ENCODE measurements at regions not wholly inside any gene's neighbourhood (a gene's known extent, or its start where the extent isn't known, plus 50 kb on each side); places are given as distances from the start of the nearest gene placed in this dataset.

- no peak for TF ChIP-seq CTCF (IDR thresholded peaks at IDR 0.05 in 2 of 3, conservative IDR thresholded peaks at IDR 0.05 in 1 of 3; ENCODE audit: borderline replicate concordance in 1 of 3, insufficient read depth in 1 of 3, low read depth in 2 of 3, low read length in 2 of 3)
- no peak for TF ChIP-seq POLR2A (IDR thresholded peaks at IDR 0.05; ENCODE audit: borderline replicate concordance, extremely low read depth, insufficient read depth, insufficient read length)
- no peak for TF ChIP-seq ZNF274 (IDR thresholded peaks at IDR 0.05; ENCODE audit: low read depth, low read length)
- TF ChIP-seq EZH2 (IDR thresholded peaks at IDR 0.05) = no peak
- TF ChIP-seq REST (IDR thresholded peaks at IDR 0.05; ENCODE audit: low read depth) = no peak
- no peak for TF ChIP-seq CEBPB (IDR thresholded peaks at IDR 0.05; ENCODE audit: low read depth)
- no peak for TF ChIP-seq POLR2AphosphoS5 (IDR thresholded peaks at IDR 0.05; ENCODE audit: low read depth, low read length)
Observed at GRCh38 chr13:97161582-97162231, 60.4 kb upstream of the MBNL2 start.
